HG02588 (cell line): ENCODE measurements at regions not wholly inside any gene's neighbourhood (a gene's known extent, or its start where the extent isn't known, plus 50 kb on each side); places are given as distances from the start of the nearest gene placed in this dataset.

Experiments
- ATAC-seq: cut with Tn5 transposase; IDR thresholded peaks from one replicate; pipeline ENCODE4 v1.9.1; 2021; ENCODE audit warnings: mild to moderate bottlenecking, moderate library complexity; ENCODE audit not compliant: unreplicated experiment

DNA sequence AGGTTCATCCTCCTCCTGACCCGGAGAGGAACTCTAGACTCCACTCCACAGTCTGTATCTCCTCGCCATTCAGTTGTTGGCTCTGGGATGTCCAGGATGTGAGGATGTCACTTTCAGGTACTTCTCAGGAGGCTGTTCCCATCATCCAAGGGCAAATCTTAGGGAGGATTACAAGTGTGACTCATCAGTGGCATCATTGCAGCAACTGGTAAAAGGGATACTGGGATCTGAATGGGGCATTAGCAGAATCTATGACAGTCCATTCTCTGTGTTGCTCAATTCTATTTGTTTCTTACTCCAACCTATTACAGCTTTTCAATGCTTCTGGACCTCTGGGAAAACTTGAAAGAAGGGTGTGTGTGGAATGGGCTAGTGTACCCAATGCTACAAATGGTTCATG is 81.5 kb upstream of the FN1 start:
- ATAC-seq, result no peak

DNA sequence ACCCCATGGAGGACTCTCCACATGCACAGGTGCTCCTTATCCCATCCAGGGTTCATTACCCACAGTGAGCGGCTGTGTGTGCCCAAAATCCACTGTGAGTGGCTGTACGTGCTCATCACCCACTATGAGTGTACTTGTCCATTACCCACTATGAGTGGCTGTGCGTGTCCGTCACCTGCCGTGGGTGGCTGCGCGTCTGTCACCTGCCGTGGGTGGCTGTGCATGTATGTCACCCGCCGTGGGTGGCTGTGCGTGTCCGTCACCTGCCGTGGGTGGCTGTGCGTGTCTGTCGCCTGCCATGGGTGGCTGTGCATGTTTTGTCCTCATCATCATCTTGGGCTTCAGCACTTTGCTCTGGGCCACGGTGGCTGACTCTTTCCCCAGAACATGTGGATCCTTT is 78.6 kb upstream of the FN1 start:
- ATAC-seq, result no peak

- no peak for ATAC-seq
Measured at GRCh38 chr2:215511454-215512346, 75.8 kb upstream of the FN1 start.

DNA sequence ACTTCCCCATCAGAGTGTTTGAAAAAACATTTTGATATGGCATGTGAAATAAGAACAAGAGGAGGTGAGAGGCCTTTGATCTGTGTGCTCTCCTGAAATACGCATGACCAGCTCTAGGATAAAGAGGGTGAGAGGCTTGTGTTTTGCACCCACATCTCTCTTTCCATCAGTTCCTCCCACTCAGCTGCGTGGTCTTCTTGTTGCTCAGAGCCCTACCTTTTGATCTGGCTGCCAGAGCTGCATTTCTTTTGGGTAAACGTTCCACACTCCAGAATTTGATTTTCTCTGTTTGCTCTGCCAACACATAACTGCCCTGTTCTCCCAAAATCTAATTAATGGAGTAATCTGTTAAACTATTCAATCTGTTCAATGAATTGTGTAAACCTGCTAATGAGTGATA is 72.0 kb upstream of the FN1 start:
- ATAC-seq, result no peak

DNA sequence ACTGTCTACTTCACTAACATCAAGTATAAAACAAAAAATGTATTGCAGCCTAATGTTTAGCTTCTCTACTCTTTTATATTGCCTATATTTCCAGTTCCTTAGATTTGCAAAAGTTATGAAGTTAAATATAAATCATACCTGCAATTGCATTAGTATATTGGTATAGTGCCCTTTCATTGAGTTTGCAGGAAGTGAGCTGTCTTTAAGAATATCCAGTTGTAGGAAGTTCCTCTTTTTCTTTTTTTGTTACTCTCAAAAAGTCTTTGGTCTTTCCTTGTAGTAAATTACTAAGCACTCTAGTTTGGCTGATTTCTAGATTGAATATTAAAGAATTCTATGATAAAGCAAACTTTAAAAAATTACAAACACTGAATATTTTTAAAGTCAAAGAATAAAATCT is 71.3 kb upstream of the FN1 start:
- ATAC-seq, result no peak

- no peak for ATAC-seq
Measured at GRCh38 chr2:215506604-215506990, 70.7 kb upstream of the FN1 start.

DNA sequence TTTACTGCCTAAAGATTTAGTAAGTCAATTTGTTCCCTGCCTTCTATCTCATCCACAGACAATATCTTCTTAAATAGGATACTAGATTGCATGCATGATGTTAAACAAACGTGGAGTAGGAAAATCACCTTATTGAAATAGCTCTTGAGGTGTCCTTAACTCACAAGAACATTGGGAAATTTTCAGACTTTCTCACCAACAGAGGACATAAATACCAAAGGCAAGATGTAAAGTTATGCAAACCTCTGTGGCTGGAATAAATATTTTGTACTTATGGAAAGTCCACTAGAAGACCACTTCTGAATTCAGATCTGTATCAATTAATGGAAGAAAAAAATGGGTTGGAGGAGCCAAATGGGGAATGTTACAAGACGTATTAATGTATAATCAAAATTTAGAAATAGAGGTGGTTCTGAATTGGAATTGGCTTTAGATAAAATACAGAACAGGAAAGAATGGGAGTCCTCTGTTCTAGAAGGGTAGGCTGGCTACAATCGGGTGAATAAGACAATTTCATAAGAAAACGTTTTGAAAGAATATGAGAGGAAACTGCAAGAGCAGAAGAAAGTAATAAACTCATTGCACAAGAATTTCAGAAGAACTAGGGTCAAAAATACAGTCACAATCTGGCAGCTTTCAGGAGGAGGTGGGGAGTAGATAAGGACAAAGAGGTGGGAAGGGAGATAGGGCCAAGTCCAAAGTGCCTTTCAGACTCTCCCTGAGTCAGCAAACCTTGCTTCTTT is 69.3 kb upstream of the FN1 start:
- no peak for ATAC-seq

DNA sequence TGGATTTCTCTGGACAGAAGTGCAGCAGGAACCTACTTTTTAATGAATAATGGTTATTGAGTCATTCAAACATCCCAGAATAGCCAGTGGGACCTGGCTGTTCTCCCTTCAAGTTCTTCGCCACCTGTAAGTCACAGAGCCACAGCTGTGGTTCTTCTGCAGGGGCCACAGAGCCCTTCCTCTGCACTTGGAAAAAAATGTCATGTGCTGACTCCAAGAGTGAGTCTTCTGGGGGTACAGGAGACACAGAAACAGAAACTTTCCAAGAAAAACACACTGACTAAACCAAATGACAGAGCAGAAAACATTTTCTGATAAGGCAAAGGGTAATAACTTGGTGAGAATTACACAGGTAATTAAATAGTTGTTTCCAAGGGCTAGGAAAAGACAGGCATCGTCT is 68.7 kb upstream of the FN1 start:
- no peak for ATAC-seq

DNA sequence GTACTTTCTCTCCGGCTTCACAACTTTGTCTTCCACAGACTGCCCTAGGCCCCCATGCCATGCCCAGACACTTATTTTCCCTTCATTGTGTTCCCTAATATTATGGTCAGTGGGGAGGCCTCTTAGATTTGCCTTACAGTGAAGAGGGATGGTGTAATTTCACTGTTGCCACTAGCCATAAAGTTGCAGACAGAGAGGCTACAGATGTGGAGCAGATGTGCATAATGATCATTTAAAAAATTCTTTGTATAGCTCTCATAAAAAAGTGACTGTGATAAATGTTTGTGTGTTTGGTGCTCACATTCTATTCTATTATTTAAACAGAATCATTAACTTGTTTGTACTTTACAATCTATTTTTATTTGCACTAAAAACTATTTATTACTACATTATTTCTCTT is 67.5 kb upstream of the FN1 start:
- ATAC-seq, result no peak

- ATAC-seq, result no peak
Measured at GRCh38 chr2:215500466-215500865, 64.6 kb upstream of the FN1 start.

GRCh38 chr2:215499331-215499730 is 63.5 kb upstream of the FN1 start:
- no peak for ATAC-seq

- no peak for ATAC-seq
Measured at GRCh38 chr2:215498431-215498830, 62.6 kb upstream of the FN1 start.

GRCh38 chr2:215493376-215493775 is 57.5 kb upstream of the FN1 start:
- ATAC-seq, result no peak

- no peak for ATAC-seq
Measured at GRCh38 chr2:215489288-215489848, 53.5 kb upstream of the FN1 start.

DNA sequence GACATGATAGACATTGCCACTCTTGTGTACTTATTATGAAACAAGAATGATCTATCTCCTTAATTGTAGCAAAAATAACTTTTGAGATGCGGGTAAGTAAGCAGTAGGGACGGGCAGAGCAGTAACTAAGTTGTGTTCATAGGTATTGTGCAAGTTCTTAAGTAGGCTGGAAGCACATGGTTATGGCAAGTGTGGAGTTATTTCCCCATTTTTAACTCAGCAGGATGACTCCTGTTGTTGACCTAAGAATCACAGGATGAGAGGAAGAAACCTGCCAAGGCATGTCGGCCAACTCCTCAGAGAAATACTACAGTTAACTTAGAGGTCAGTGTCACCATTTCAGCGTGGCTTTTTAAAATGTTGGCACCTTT is 51.1 kb upstream of the FN1 start:
- no peak for ATAC-seq

DNA sequence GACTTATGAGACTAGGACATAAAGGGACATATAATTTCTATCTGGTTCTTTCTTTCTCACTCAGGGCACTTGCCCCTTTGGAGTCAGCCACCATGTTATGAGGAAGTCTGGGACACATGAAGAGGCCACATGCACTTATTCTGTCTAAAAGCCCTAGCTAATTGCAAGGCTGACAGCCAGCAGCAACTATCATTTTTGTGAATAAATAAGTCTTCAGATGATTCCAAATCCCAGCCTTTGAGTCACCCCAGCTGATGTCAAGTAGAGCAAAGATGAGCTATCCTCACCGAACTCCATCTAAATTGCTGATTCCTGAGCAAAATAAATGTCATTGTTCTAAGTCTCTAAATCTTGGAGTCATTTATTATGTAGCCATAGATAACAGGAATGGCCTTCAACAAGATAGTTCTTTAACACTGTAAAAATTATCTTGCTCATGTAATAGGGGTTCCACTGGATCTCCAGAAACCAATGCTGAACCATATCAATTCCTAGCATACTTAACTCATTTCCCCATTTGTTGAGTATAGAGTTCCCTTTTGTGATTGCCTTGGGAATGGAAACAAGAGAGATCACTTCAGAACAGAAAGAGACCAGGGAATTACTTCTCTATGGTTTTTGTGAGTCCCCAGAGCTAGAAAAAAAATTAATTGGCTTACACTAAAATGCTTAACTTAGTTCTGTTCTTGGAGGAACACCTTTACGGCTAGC is 50.6 kb upstream of the FN1 start:
- ATAC-seq, result no peak
